ENCODE measurements at regions not wholly inside any gene's neighbourhood (a gene's known extent, or its start where the extent isn't known, plus 50 kb on each side); places are given as distances from the start of the nearest gene placed in this dataset.
"Not testable (repeated sequence)": the region's sequence is repeated elsewhere in the genome, so short reads cannot be mapped to it uniquely, and the experiment has no call there.

GRCh38 chr10:9449530-9449929 lies 1395.0 kb downstream of the GATA3 start:
- H3K4me3 Mint-ChIP-seq (ENCODE audit: unreplicated experiment) = no peak overlapping the region
- H3K4me1 Mint-ChIP-seq (ENCODE audit: low read depth, unreplicated experiment) = no peaks in the 10 kb centered on the region
- no peaks in the 10 kb centered on the region for H3K36me3 Mint-ChIP-seq (ENCODE audit: unreplicated experiment)
- no peak overlapping the region for H3K27ac Mint-ChIP-seq (ENCODE audit: unreplicated experiment)
- H3K9me3 Mint-ChIP-seq (ENCODE audit: unreplicated experiment) = peaks cover 2% of the 10 kb centered on the region
- no peak for TF ChIP-seq CTCF (IDR thresholded peaks at IDR 0.05; ENCODE audit: partially characterized antibody, unreplicated experiment)
- no peaks in the 10 kb centered on the region for H3K27me3 Mint-ChIP-seq (ENCODE audit: unreplicated experiment)
- no peak for DNase-seq

GRCh38 chr10:9450801-9451200 lies 1396.3 kb downstream of the GATA3 start:
- no peaks in the 10 kb centered on the region for H3K4me1 Mint-ChIP-seq (ENCODE audit: low read depth, unreplicated experiment)
- peaks cover 2% of the 10 kb centered on the region for H3K9me3 Mint-ChIP-seq (ENCODE audit: unreplicated experiment)
- no peak for DNase-seq
- TF ChIP-seq CTCF (IDR thresholded peaks at IDR 0.05; ENCODE audit: partially characterized antibody, unreplicated experiment) = no peak
- H3K27me3 Mint-ChIP-seq (ENCODE audit: unreplicated experiment) = no peaks in the 10 kb centered on the region
- no peak overlapping the region for H3K27ac Mint-ChIP-seq (ENCODE audit: unreplicated experiment)
- no peaks in the 10 kb centered on the region for H3K36me3 Mint-ChIP-seq (ENCODE audit: unreplicated experiment)
- H3K4me3 Mint-ChIP-seq (ENCODE audit: unreplicated experiment) = no peak overlapping the region

GRCh38 chr10:9451211-9451773 lies 1396.8 kb downstream of the GATA3 start:
- DNase-seq = no peak
- H3K27ac Mint-ChIP-seq (ENCODE audit: unreplicated experiment) = no peak overlapping the region
- H3K36me3 Mint-ChIP-seq (ENCODE audit: unreplicated experiment) = no peaks in the 10 kb centered on the region
- no peak overlapping the region for H3K4me3 Mint-ChIP-seq (ENCODE audit: unreplicated experiment)
- peaks cover 2% of the 10 kb centered on the region for H3K9me3 Mint-ChIP-seq (ENCODE audit: unreplicated experiment)
- no peaks in the 10 kb centered on the region for H3K27me3 Mint-ChIP-seq (ENCODE audit: unreplicated experiment)
- TF ChIP-seq CTCF (IDR thresholded peaks at IDR 0.05; ENCODE audit: partially characterized antibody, unreplicated experiment) = no peak
- peaks cover 3% of the 10 kb centered on the region for H3K4me1 Mint-ChIP-seq (ENCODE audit: low read depth, unreplicated experiment)

- Mint-ChIP-seq H3K4me3 (ENCODE audit: unreplicated experiment) (no peak overlapping the region), H3K27ac (ENCODE audit: unreplicated experiment) (no peak overlapping the region), H3K27me3 (ENCODE audit: unreplicated experiment) (no peaks in the 10 kb centered on the region), H3K4me1 (ENCODE audit: low read depth, unreplicated experiment) (peaks cover 3% of the 10 kb centered on the region), H3K36me3 (ENCODE audit: unreplicated experiment) (no peaks in the 10 kb centered on the region), H3K9me3 (ENCODE audit: unreplicated experiment) (peaks cover 2% of the 10 kb centered on the region)
- no peak for TF ChIP-seq CTCF (IDR thresholded peaks at IDR 0.05; ENCODE audit: partially characterized antibody, unreplicated experiment)
- DNase-seq = no peak
Observed at GRCh38 chr10:9452056-9452455, 1397.6 kb downstream of the GATA3 start.

GRCh38 chr10:9453871-9454270 lies 1399.4 kb downstream of the GATA3 start:
- H3K27ac Mint-ChIP-seq (ENCODE audit: unreplicated experiment); H3K27me3 Mint-ChIP-seq (ENCODE audit: unreplicated experiment); H3K4me1 Mint-ChIP-seq (ENCODE audit: low read depth, unreplicated experiment); H3K9me3 Mint-ChIP-seq (ENCODE audit: unreplicated experiment); H3K4me3 Mint-ChIP-seq (ENCODE audit: unreplicated experiment); H3K36me3 Mint-ChIP-seq (ENCODE audit: unreplicated experiment): not testable (repeated sequence)
- peak; percentile 8 for DNase-seq
